ENCODE measurements at regions not wholly inside any gene's neighbourhood (a gene's known extent, or its start where the extent isn't known, plus 50 kb on each side); places are given as distances from the start of the nearest gene placed in this dataset.

- Histone ChIP-seq H4K91ac (replicated peaks; ENCODE audit: insufficient read length, low read length) (no peak overlapping the region), H3K27ac (ENCODE audit: low read depth, low read length) (no peak overlapping the region), H2AFZ (ENCODE audit: low read length) (no peak overlapping the region), H3K4me3 (ENCODE audit: extremely low read depth in 1 of 4, insufficient read depth in 2 of 4, low read depth in 3 of 4, low read length in 4 of 4) (no peak overlapping the region), H3K9me3 (ENCODE audit: insufficient read depth in 2 of 2, low read depth in 1 of 2, low read length in 1 of 2) (no peaks in the 10 kb centered on the region), H3K56ac (replicated peaks; ENCODE audit: insufficient read length, low read depth, low read length) (no peak overlapping the region), H3K23ac (ENCODE audit: insufficient read length) (no peak overlapping the region), H2BK20ac (ENCODE audit: low read length) (no peak overlapping the region), H3K36me3 (ENCODE audit: control insufficient read depth in 2 of 4, insufficient read depth in 4 of 4, low read length in 3 of 4) (no peaks in the 10 kb centered on the region), H3K4ac (replicated peaks; ENCODE audit: insufficient read length, low read depth, low read length) (no peak overlapping the region), H4K20me1 (replicated peaks in 1 of 2; ENCODE audit: control insufficient read depth in 1 of 2, insufficient read depth in 2 of 2, low read length in 2 of 2) (no peaks in the 10 kb centered on the region), H2AK5ac (ENCODE audit: low read depth, low read length) (no peak overlapping the region), H2BK15ac (ENCODE audit: low read length) (no peak overlapping the region), H3K79me1 (ENCODE audit: low read depth, low read length) (no peaks in the 10 kb centered on the region), H2BK12ac (ENCODE audit: low read depth, low read length) (no peak overlapping the region), H3K79me2 (ENCODE audit: control insufficient read depth in 1 of 2, insufficient read depth in 2 of 2, low read length in 2 of 2) (no peaks in the 10 kb centered on the region), H3K4me2 (ENCODE audit: insufficient read depth in 1 of 2, low read depth in 2 of 2, low read length in 2 of 2) (no peak overlapping the region), H3K23me2 (ENCODE audit: low read depth, low read length) (no peaks in the 10 kb centered on the region), H2BK5ac (ENCODE audit: low read depth, low read length) (no peak overlapping the region), H3K4me1 (replicated peaks in 1 of 4; ENCODE audit: control insufficient read depth in 3 of 4, insufficient read depth in 4 of 4, low read length in 3 of 4) (no peaks in the 10 kb centered on the region), H3K18ac (ENCODE audit: extremely low read depth, low read length) (no peak overlapping the region), H3K14ac (ENCODE audit: insufficient read length) (no peak overlapping the region), H3K9ac (replicated peaks in 1 of 4; ENCODE audit: extremely low read depth in 1 of 4, low read depth in 3 of 4, low read length in 3 of 4) (no peak overlapping the region), H4K8ac (ENCODE audit: extremely low read depth, insufficient read depth, low read length) (no peak overlapping the region), H3K27me3 (replicated peaks in 1 of 4; ENCODE audit: control insufficient read depth in 3 of 4, extremely low read depth in 1 of 4, insufficient read depth in 3 of 4, low read length in 3 of 4) (no peaks in the 10 kb centered on the region), H4K5ac (ENCODE audit: insufficient read length, low read depth, low read length) (no peak overlapping the region), H2BK120ac (replicated peaks; ENCODE audit: low read depth, low read length) (no peak overlapping the region)
- FAIRE-seq = no peak
- TF ChIP-seq JUND (IDR thresholded peaks at IDR 0.05; ENCODE audit: low read length) = no peak
- TF ChIP-seq NANOG (IDR thresholded peaks at IDR 0.05; ENCODE audit: insufficient read depth, low read depth, low read length, poor library complexity, severe bottlenecking) = no peak
- TF ChIP-seq TBP (IDR thresholded peaks at IDR 0.05; ENCODE audit: low read depth, low read length) = no peak
- no peak for TF ChIP-seq CBX8 (IDR thresholded peaks at IDR 0.05; ENCODE audit: borderline replicate concordance, low read depth, low read length)
- no peak for TF ChIP-seq RFX5 (IDR thresholded peaks at IDR 0.05; ENCODE audit: borderline replicate concordance, low read depth, low read length)
- TF ChIP-seq USF2 (IDR thresholded peaks at IDR 0.05; ENCODE audit: low read length) = no peak
- no peak for TF ChIP-seq EP300 (IDR thresholded peaks at IDR 0.05; ENCODE audit: borderline replicate concordance in 1 of 2, low read depth in 2 of 2, low read length in 2 of 2)
- no peak for TF ChIP-seq GABPA (IDR thresholded peaks at IDR 0.05; ENCODE audit: borderline replicate concordance, insufficient read depth, low read length)
- ChIA-PET POLR2A (ENCODE audit: partially characterized antibody) (no interaction called here), CTCF (ENCODE audit: partially characterized antibody) (no interaction called here)
- WGBS, 2 experiments (ENCODE audit: extremely low coverage in 1 of 2, insufficient coverage in 1 of 2, insufficient read length in 1 of 2, insufficient replicate concordance in 2 of 2, low coverage in 1 of 2, low lambda C conversion rate in 2 of 2, missing lambda C conversion rate in 1 of 2) = 98% methylated on average over 3 of the region's 3 CpGs; no CpG with 5 or more reads in 1 of the 2 experiments
- no peak for DNase-seq (ENCODE audit: low read depth in 1 of 2, low spot score in 2 of 2)
Observed at GRCh38 chr2:34481542-34481941, 882.4 kb upstream of the FAM98A start.

Measured in H1 (cell line).